ENCODE measurements at regions not wholly inside any gene's neighbourhood (a gene's known extent, or its start where the extent isn't known, plus 50 kb on each side); places are given as distances from the start of the nearest gene placed in this dataset.

DNA sequence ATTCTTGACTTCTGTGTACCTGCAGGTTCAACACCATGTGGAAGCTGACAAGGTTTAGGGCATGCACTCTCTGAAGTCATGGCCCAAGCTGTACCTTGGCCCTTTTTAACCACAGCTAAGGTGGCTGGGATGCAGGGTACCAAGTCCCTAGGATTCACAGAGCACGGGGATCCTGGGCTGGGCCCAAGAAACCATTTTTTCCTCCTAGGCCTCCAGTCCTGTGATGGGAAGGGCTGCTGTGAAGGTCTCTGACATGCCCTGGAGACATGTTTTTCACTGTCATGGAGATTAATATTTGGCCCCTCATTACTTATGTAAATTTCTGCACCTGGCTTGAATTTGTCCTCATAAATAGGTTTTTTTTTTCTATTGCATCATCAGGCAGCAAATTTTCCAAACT lies 937.5 kb upstream of the ROBO1 start:
- no peak for TF ChIP-seq EZH2 (IDR thresholded peaks at IDR 0.05; ENCODE audit: insufficient read depth, poor library complexity, severe bottlenecking)
- TF ChIP-seq EZH2phosphoT487 (IDR thresholded peaks at IDR 0.05; ENCODE audit: insufficient read depth, low read depth): no peak
